NCI-H2081 (cell line): ENCODE measurements at regions not wholly inside any gene's neighbourhood (a gene's known extent, or its start where the extent isn't known, plus 50 kb on each side); places are given as distances from the start of the nearest gene placed in this dataset.
A peak's percentile ranks its signal among the peaks of the same experiment; 100 is the strongest.

ENCODE experiments used
- DNase-seq, 2 experiments: peaks; one replicate each; lab custom pipeline; 2025; lab: John Stamatoyannopoulos, UW

- DNase-seq: no peak
Measured at GRCh38 chr4:136097676-136098075, 1434.6 kb downstream of the PCDH18 start.

- DNase-seq: no peak
Measured at GRCh38 chr4:136088211-136088867, 1444.0 kb downstream of the PCDH18 start.

GRCh38 chr4:136078976-136079375 lies 1453.3 kb downstream of the PCDH18 start:
- no peak for DNase-seq

- no peak for DNase-seq
Measured at GRCh38 chr4:136056748-136057147, 1475.5 kb downstream of the PCDH18 start.

- no peak for DNase-seq
Measured at GRCh38 chr4:136055360-136055759, 1476.9 kb downstream of the PCDH18 start.

GRCh38 chr4:136036744-136037143 lies 1495.5 kb downstream of the PCDH18 start:
- no peak for DNase-seq

GRCh38 chr4:136032391-136032790 lies 1499.9 kb downstream of the PCDH18 start:
- DNase-seq: peak in 1 of 2 experiments; percentile 3

- DNase-seq: no peak
Measured at GRCh38 chr4:136025540-136025939, 1506.8 kb downstream of the PCDH18 start.

- no peak for DNase-seq
Measured at GRCh38 chr4:136017556-136017955, 1514.7 kb downstream of the PCDH18 start.

GRCh38 chr4:136012220-136012619 lies 1520.1 kb downstream of the PCDH18 start:
- DNase-seq: no peak

GRCh38 chr4:136009258-136009832 lies 1522.9 kb downstream of the PCDH18 start:
- DNase-seq: no peak

- no peak for DNase-seq
Measured at GRCh38 chr4:136007991-136008390, 1524.3 kb downstream of the PCDH18 start.

GRCh38 chr4:136002316-136002715 lies 1530.0 kb downstream of the PCDH18 start:
- DNase-seq: no peak

GRCh38 chr4:136001791-136002190 lies 1530.5 kb downstream of the PCDH18 start:
- DNase-seq: no peak

GRCh38 chr4:136000246-136000645 lies 1532.0 kb downstream of the PCDH18 start:
- DNase-seq: no peak

- DNase-seq: no peak
Measured at GRCh38 chr4:135994360-135994759, 1537.9 kb downstream of the PCDH18 start.

GRCh38 chr4:135976860-135977259 lies 1555.4 kb downstream of the PCDH18 start:
- no peak for DNase-seq

- no peak for DNase-seq
Measured at GRCh38 chr4:135966936-135967335, 1565.4 kb downstream of the PCDH18 start.

GRCh38 chr4:135963009-135963408 lies 1569.3 kb downstream of the PCDH18 start:
- no peak for DNase-seq

GRCh38 chr4:135949931-135950330 lies 1582.4 kb downstream of the PCDH18 start:
- DNase-seq: no peak

GRCh38 chr4:135948797-135949196 lies 1583.5 kb downstream of the PCDH18 start:
- DNase-seq: no peak

- no peak for DNase-seq
Measured at GRCh38 chr4:135941671-135942070, 1590.6 kb downstream of the PCDH18 start.

GRCh38 chr4:135934026-135934425 lies 1598.3 kb downstream of the PCDH18 start:
- DNase-seq: no peak

GRCh38 chr4:135927651-135928050 lies 1604.6 kb downstream of the PCDH18 start:
- DNase-seq: no peak
